ENCODE measurements at regions not wholly inside any gene's neighbourhood (a gene's known extent, or its start where the extent isn't known, plus 50 kb on each side); places are given as distances from the start of the nearest gene placed in this dataset.
"Not testable (repeated sequence)": the region's sequence is repeated elsewhere in the genome, so short reads cannot be mapped to it uniquely, and the experiment has no call there.

DNA sequence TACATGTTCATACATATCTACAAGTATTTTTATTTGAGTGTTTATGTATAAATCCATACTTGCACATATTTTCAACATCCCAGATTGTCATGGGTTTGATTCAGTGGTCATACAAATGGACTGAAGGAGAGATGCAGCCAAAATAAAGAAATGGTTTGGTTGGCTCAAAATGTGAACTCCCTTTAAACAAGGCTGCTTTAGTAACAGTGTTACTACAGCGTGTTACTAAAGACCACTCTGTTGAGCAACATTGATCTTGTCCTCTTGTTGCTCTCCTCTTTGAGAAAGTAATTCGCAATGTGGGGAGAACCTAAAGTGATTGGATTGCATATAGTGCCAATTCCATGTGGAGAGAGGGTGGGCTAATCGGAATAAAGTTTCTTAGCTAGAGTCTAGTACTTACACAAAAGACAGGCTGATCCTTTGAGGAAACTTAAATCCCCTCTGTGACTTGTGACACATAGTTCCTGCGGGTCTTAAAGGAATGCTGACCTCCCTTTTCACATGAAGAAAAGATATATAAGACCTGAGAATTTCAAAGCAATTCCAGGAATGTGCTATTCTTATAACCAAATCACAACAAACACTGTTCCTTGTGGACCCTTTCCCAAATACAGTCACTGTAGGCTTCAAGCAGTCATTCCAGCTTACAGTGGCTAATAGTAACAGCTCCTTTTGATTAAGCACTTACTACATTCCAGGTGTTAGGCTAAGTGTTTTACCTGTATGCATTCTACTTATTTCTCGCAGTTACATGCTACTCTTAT lies 144.3 kb downstream of the FZD1 start:
- no peak for DNase-seq

DNA sequence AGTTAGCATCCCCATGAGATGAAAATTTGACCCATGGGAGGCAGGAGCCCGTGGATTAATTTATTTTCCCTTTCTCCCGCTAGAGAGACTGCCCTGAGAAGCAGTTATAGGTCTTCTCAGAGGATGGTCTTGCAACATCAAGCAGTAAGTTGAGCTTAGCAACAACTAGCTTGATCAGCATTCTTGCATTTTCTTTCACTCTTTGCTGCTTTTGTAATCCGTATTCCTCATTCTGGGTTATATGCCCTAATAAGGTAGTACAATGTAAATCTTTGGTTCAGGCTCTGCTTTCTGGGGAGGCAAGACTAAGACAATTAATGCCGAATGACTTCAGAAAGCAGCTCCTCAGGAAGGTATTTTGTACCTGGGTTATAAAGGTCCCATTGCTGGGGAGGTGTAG lies 146.8 kb downstream of the FZD1 start:
- DNase-seq, result no peak

DNA sequence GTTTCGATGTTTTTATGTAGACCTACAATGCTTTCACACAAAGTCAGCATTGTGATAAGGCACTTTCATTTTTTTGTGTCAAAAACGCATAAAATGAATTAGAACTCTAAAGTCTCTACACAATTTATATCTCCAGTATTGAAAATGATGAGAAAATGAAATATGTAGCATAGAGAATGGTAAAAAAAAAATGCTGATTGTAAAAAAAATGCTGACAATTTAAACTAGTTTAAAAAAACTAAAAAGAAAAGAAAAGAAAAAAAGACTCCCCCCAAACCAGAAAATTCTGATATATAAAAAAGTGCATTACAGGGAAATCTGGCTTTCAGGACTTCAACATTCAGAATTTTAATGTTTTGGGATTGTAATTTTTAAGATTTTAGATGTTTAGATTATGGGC lies 148.1 kb downstream of the FZD1 start:
- no peak for DNase-seq

DNA sequence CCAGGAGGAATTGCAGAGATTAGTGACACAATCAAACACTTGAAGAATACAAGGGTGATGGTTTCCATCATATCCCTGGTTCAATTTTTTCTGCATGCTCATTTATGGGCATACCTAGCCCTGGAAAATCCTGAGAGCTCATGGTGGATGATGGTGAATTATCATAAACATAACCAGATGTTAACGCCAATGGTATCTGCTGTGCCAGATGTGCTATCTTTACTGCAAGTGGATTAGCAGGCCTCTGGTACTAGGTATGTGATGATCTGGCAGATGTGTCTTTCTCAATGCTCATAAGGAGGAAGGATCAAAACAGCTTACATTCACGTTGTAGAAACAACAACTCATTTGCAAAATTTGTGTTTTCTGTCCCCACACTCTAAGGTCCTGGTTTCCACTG lies 150.5 kb downstream of the FZD1 start:
- no peak for DNase-seq

DNA sequence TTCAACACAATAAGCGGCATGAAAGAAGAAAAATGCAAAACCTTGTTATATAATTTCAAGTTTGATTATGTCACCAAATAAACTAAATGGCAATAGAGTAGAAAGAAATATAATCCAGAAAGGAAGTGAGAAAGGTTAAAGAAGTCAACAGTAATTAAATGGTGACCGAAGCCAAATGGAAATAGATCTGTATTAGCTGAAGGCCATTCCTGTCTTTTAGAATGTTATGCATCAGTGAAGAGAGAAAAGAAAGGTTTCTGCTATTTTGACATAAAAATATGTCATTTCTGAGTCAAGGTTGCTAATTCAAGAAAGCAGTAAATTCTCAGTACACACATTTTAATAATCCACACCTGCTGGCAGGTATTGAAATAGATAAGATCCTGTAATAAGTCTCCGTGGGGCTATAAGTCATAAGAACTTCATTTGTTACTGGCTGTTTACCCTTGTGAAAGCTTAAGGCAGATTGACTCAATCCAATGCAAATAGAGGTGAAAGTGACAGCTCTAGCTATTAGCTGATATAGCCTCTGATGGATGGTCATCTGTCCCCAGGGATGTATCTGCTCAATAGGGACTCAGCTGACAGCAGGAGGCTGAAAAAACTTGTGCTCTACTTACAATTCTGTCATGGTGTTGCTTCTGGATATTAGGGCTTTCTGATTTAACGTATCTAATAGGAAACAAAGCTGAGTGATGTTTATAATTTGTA lies 152.1 kb downstream of the FZD1 start:
- no peak for DNase-seq

DNA sequence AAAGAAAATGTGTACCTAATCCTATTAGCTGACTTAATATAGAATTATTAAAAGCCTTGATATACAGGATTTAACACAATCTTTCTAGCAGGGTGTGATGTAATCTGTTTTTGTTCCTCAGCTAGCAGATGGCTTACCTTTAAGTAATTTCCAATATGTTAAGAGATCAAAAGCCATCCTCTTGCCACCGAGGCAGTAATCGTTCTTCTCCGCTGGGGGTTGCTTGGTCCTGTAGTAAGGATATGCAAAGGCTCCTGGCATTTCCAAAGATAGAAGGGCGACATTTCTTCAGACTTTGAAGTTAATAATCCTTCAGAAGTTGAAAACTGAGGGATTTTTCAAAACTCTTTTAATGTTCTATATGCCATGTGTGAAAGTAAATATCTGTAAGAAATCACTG lies 156.4 kb downstream of the FZD1 start:
- DNase-seq, result no peak

DNA sequence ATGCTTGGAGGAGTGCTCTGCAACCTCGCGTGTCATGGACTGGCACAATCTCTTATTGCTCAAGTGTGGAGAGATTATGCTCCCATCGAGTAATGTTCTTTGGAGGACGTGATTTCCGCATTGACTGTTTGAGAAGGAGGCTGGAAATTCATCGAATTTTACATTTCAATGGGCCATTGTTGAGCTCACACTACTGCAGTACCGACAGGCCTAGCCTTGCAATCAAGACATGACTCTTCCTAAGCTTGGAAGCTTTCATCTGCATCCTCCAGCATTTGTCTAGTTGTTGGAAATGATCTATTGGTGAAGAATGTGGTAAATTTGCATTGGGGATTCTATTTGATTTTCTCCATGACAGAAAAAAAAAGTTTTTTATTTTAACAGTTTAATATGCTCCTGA lies 156.8 kb downstream of the FZD1 start:
- no peak for DNase-seq

DNA sequence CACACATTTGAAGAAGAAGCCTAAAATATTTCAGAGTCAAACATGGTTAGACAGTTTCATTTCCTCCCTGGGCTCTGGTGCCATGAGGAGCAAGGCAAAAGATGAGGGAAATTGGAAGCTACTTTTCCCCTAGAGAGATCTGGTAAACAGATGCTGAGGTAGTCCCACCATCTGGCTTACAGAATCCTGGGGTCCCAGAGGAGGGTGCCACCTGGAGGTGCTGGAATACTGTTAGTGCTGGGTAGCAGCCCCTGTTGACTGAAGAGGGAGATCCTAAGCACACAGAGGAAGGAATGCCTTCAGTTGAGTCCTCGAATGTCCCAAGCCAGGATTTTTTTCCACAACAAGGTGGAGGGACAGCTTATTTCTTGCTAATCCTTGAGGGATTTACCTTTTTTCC lies 160.1 kb downstream of the FZD1 start:
- no peak for DNase-seq

DNA sequence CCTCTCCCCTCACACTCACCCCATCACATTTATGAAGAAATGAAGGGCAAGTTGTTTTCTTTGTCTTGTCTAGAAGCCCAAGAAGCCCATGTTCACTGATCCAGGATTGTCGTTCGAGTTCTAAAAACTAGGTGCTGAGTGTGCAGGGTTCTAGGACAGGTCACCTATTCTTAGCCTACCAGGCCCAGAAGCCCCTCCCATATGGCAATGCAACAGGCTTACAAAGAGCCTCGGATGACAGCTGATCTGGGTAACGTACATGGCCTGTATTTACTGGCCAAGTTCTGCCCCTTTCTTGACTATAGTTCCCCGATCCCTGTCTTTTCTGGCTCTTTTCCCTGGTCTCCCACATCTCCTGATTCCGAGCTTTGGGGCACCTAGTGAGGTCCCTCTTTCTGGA lies 160.9 kb downstream of the FZD1 start:
- no peak for DNase-seq

DNA sequence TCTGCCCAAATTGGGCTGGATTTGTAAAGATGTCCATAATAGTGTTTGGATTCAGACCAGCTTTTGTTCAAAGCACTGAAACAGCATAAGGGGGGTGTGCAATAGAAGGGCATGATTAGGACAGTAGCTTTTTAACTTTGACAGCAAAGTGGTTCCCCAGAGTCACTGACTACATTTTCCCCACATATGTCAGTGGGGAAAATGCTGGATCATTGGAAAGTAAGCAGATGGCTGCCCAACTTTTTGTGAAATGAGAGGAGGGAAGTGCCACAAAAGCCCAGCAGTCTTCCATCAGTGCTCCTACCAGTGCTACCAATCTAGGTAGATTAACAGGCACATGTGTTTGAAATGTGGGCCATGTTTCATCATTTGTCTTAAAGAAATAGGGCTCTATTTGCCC lies 162.8 kb downstream of the FZD1 start:
- DNase-seq, result no peak

DNA sequence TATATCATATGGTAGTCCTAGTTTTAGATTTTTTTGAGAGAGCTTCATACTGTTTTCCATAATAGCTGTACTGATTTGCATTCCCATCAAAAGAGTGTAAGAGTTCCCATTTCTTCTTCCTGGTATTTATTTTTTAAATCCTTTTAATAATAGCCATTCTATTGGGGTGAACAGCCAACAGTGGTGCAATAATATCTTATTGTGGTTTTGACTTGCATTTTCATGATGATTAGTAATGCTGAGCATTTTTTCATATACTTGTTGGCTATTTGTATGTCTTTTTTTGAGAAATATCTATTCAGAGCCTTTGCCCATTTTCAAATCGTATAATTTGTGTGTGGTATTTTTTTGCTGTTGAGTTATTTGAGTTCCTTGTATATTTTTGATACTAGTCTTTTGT lies 167.4 kb downstream of the FZD1 start:
- no peak for DNase-seq

DNA sequence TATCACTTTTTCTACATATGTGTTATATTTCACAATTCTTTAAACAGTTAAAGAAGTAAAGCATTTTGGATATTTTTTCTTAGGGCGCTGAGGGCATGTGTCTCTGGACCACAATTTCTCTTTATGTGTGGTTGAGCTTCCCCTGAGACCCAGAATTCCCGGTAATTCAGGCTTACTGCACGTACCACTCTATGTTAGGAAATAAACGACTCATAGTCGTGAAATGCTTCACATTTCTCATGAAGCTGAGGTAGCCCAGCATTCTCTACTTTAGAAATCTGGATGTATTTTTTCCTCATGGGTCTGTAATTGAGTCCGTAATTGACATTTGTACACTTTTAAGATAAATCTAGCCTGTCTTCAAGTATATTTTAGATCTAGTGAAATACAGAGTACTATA lies 170.6 kb downstream of the FZD1 start:
- no peak for DNase-seq

DNA sequence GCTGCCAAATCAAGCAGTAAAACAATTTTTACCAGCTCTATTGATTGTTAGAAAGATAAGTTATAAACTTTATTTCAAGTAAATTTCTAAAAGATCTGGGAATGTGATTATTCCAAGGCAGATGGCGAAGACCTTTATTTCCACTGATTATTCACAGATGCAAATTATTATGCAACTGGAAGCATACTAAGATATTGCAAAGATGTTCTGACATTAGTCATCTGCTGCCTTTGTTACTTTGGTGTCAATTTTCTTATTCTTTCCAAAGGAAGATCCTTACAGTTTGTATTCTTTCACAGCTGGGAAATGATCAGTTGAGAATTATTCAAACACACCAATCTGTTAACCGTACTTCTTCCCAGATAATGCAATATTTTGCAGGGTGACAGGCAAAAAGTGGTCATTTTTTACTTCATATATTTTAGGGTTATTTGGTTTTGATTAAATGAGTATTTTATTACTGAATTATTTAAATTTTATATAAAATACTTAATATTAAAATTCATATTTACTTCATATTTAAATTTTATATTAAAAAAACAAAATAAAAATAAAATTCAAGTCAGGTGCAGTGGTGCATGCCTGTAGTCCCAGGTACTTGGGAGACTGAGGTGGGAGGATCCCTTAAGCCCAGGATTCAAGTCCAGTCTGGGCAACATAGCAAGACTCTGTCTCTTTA lies 171.3 kb downstream of the FZD1 start:
- DNase-seq, result no peak

DNA sequence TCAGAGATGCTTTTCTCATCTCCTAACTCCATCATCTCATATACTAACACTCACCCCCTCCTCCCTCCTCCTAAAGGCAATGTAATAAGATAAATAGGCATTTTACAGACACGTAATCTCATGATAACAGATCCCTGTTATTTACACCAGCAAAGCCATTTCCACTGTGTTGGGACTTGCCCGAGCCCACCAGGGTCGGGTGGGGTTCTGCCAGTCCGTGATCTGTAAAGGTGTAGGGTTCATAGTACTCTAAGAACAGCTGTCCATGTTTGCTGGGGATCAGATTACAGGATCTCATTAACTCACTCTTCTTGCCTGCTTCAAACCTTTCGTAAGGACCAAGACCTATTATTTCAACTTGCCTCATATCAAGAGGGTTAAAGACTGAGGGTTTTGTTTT lies 172.4 kb downstream of the FZD1 start:
- DNase-seq, result no peak

DNA sequence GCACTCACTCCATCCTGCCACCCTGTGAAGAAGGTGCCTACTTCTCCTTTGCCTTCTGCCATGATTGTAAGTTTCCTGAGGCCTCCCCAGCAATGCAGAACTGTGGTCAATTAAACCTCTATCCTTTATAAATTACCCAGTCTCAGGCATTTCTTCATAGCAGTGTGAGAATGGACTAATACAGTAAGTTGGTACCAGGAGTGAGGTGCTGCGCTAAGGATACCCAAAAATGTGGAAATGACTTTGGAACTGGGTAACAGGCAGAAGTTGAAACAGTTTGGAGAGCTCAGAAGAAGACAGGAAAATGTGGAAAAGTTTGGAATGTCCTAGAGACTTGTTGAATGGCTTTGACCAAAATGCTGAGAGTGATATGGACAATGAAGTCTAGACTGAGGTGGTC lies 176.0 kb downstream of the FZD1 start:
- DNase-seq, result not testable (repeated sequence)

DNA sequence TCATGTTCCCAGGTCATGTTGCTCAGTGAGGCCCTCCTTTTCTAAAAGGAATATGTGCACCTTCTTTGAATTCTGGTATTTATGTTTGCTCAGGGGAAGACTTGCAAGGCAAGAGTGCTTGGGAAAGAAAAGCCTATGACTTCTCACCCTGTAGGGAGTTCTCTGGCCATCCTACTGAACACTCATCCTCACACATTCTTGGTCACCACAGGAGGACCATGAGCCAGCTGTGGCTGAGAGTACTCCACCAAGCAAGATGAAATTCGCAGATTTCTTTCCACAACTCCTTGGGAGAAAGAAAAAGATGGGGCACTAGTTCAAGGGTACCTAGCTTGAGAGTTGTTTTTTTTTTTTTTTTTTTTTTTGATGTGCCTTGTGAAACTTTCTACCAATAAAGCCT lies 179.6 kb downstream of the FZD1 start:
- DNase-seq, result no peak

DNA sequence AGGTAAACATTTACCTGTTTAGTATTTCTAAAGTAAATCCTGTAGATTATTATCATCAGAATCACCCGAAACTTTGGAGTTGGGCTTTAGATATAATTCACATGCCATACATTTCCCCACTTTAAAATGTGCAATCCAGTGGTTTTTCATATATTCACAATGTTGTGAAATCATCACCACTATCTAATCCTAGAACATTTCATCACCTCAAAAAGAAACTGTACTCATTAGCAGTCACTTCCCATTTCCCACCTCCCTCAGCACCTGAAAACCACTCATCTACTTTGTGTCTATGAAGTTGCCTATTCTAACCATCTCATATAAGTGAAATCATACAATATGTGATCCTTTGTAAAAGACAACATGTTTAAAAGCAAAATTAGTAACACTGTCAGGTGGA lies 182.6 kb downstream of the FZD1 start:
- peak; percentile 67 for DNase-seq

DNA sequence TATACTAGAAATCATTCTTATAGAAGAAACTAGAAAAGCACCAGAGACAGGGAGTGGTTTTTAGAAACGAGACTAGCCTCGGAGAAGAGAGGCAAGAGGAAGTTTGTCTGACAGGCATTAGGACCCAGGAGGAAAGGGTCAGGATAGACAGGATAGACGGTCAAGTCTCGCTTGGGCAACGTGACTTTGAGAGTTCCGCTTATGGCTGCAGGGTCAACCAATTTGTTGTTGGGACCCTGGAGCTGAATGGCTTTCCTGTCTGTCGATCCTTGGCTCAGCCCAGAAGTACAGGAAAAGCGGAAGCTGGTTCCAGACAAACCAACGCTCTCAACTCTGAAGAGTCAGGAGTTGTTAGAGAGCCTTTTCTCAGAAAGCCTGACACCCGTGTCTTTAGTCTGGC lies 191.2 kb downstream of the FZD1 start:
- no peak for DNase-seq

DNA sequence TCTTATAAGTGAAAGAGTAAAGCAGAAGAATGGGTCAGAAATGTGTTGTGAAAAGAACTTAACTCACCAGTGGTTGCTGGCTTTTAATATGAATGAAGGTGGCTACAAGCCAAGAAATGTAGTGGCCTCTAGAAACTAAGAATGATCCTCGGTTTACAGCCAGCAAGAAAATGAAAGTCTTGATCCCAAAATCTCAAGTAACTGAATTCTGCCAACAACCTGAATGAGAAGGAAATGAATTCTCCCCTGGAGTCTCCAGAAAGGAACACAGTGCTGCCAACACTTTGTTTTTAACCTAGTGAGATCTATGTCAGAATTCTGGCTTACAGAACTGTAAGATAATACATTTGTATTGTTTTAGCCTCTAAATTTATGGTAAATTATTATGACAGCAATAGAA lies 193.0 kb downstream of the FZD1 start:
- DNase-seq, result no peak

DNA sequence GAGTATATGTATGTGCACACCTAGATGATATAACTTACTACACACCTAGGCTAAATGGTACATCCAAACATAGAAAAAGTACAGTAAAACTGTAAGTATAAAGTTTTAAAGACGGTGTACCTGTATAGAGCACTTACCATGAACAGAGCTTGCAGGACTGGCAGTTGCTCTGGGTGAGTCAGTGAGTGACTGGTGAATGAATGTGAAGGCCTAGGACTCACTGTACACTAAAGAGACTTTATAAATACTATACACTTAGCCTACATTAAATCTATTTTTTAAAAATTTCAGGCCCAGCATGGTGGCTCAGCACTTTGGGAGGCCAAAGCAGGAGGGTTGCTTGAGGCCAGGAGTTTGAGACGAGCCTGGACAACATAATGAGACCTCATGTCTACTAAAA lies 195.3 kb downstream of the FZD1 start:
- no peak for DNase-seq

DNA sequence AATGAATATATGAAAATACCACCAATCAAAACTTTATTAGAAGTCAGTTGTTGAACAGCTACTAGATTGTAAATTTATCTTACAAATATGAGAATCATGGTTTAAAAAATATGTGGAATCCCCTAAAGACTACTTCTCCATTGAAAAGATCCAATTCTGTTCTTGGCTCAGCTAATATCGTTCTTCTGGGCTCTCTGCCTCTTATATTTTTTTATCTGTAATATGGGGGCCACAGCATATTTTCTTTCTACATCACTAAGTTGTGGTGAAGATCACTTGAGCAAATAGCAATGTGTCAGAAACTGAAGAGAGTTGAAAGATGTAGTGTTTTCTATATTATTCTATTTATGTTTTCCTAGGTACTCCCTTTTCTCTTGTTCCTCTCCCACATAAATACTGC lies 198.1 kb downstream of the FZD1 start:
- DNase-seq, result no peak

DNA sequence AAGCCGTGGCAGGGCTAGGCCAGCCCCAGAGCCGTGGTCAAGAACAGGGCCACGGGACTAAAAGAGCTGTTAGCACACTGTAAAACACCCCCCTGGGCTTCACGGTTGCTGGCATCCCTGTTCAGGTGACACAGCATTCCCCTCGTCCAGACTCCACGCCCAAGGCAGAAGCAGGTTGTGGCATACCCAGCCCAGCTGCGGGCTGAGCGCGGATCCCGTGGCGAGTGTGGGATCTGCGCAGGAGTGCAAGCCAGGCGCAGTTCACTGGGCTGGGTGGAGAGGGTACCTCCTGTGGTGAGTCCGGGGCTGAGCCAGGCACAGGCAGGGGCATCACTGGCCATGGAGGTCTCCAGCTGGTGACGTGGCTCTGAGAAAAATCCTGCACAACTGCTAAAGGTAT lies 199.1 kb downstream of the FZD1 start:
- no peak for DNase-seq

DNA sequence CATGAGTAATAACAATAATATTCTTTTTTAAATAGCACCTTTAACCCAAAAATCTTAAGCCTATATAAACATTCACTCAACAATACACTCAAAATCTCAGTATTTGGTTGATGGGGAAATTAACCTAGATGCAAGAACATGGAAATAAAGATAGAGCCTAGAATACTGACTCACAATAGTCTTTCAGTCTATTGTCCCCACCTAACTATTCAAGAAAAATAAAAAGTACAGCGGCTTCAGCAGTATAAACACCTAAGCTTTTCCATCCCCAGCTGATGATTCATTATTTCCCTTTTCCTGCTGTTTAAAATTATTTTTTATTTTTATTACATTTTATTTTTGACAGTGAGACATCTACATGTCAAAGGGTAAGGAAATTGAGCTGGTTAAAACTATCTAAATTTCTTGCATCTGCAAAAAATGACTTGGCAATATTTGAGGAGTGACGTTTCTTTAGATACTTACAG lies 201.4 kb downstream of the FZD1 start:
- DNase-seq, result no peak

DNA sequence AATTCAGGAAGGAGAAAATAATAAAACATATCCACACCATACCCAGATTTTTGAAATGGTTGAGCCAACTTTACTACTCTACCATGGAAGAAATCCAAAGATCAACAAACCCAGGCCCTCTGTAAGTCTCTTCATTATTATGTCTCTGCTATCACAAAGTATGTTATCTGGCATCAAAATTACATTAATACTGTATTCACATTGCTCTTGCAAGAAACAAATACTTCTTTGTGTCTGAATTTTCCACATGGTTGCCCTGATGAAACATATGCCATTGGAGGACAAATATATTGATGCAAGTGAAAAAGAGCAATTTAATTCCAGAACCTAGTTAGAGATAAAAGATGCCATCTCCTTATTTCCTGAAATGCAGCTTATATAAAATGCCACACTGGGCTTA lies 204.0 kb downstream of the FZD1 start:
- DNase-seq, result no peak
